ENCODE measurements at regions not wholly inside any gene's neighbourhood (a gene's known extent, or its start where the extent isn't known, plus 50 kb on each side); places are given as distances from the start of the nearest gene placed in this dataset.

- Histone ChIP-seq H3K9ac (ENCODE audit: low read depth in 1 of 2, low read length in 2 of 2) (no peak overlapping the region), H3K36me3 (ENCODE audit: control insufficient read depth in 1 of 2, insufficient read depth in 2 of 2, low read length in 2 of 2) (no peaks in the 10 kb centered on the region), H3K27me3 (ENCODE audit: control insufficient read depth in 1 of 2, insufficient read depth in 2 of 2, low read length in 2 of 2) (no peaks in the 10 kb centered on the region), H3K9me3 (ENCODE audit: control insufficient read depth in 1 of 2, low read length in 2 of 2) (no peaks in the 10 kb centered on the region), H3K4me1 (ENCODE audit: control insufficient read depth in 1 of 2, insufficient read depth in 2 of 2, low read length in 2 of 2) (no peaks in the 10 kb centered on the region), H3K4me3 (ENCODE audit: low read depth in 1 of 2, low read length in 2 of 2) (no peak overlapping the region), H3K27ac (ENCODE audit: low read depth, low read length) (no peak overlapping the region)
These were observed 147.2 kb upstream of the IRX2 start for GRCh38 chr5:2898661-2899060.

- Histone ChIP-seq H3K4me3 (ENCODE audit: low read depth in 1 of 2, low read length in 2 of 2) (no peak overlapping the region), H3K9me3 (ENCODE audit: control insufficient read depth in 1 of 2, low read length in 2 of 2) (no peaks in the 10 kb centered on the region), H3K27ac (ENCODE audit: low read depth, low read length) (no peak overlapping the region), H3K4me1 (ENCODE audit: control insufficient read depth in 1 of 2, insufficient read depth in 2 of 2, low read length in 2 of 2) (no peaks in the 10 kb centered on the region), H3K36me3 (ENCODE audit: control insufficient read depth in 1 of 2, insufficient read depth in 2 of 2, low read length in 2 of 2) (no peaks in the 10 kb centered on the region), H3K9ac (ENCODE audit: low read depth in 1 of 2, low read length in 2 of 2) (no peak overlapping the region), H3K27me3 (ENCODE audit: control insufficient read depth in 1 of 2, insufficient read depth in 2 of 2, low read length in 2 of 2) (no peaks in the 10 kb centered on the region)
These were observed 145.9 kb upstream of the IRX2 start for GRCh38 chr5:2897276-2897961.

- no peaks in the 10 kb centered on the region for H3K27me3 ChIP-seq (ENCODE audit: control insufficient read depth in 1 of 2, insufficient read depth in 2 of 2, low read length in 2 of 2)
- no peaks in the 10 kb centered on the region for H3K9me3 ChIP-seq (ENCODE audit: control insufficient read depth in 1 of 2, low read length in 2 of 2)
- no peak overlapping the region for H3K9ac ChIP-seq (ENCODE audit: low read depth in 1 of 2, low read length in 2 of 2)
- no peaks in the 10 kb centered on the region for H3K36me3 ChIP-seq (ENCODE audit: control insufficient read depth in 1 of 2, insufficient read depth in 2 of 2, low read length in 2 of 2)
- H3K4me3 ChIP-seq (ENCODE audit: low read depth in 1 of 2, low read length in 2 of 2): no peak overlapping the region
- H3K4me1 ChIP-seq (ENCODE audit: control insufficient read depth in 1 of 2, insufficient read depth in 2 of 2, low read length in 2 of 2): no peaks in the 10 kb centered on the region
- no peak overlapping the region for H3K27ac ChIP-seq (ENCODE audit: low read depth, low read length)
These were observed 145.1 kb upstream of the IRX2 start for GRCh38 chr5:2896371-2897275.

- H3K9me3 ChIP-seq (ENCODE audit: control insufficient read depth in 1 of 2, low read length in 2 of 2): peaks cover 0 to 2% of the 10 kb centered on the region in 2 donors
- no peaks in the 10 kb centered on the region for H3K36me3 ChIP-seq (ENCODE audit: control insufficient read depth in 1 of 2, insufficient read depth in 2 of 2, low read length in 2 of 2)
- no peaks in the 10 kb centered on the region for H3K27me3 ChIP-seq (ENCODE audit: control insufficient read depth in 1 of 2, insufficient read depth in 2 of 2, low read length in 2 of 2)
These were observed 144.4 kb upstream of the IRX2 start for GRCh38 chr5:2895876-2896275.

GRCh38 chr5:2895196-2895595 lies 143.7 kb upstream of the IRX2 start:
- no peaks in the 10 kb centered on the region for H3K36me3 ChIP-seq (ENCODE audit: control insufficient read depth in 1 of 2, insufficient read depth in 2 of 2, low read length in 2 of 2)
- H3K9me3 ChIP-seq (ENCODE audit: control insufficient read depth in 1 of 2, low read length in 2 of 2): peaks cover 0 to 3% of the 10 kb centered on the region in 2 donors
- no peak overlapping the region for H3K9ac ChIP-seq (ENCODE audit: low read depth in 1 of 2, low read length in 2 of 2)
- no peaks in the 10 kb centered on the region for H3K27me3 ChIP-seq (ENCODE audit: control insufficient read depth in 1 of 2, insufficient read depth in 2 of 2, low read length in 2 of 2)
- no peak overlapping the region for H3K4me3 ChIP-seq (ENCODE audit: low read depth in 1 of 2, low read length in 2 of 2)
- H3K27ac ChIP-seq (ENCODE audit: low read depth, low read length): no peak overlapping the region
- no peaks in the 10 kb centered on the region for H3K4me1 ChIP-seq (ENCODE audit: control insufficient read depth in 1 of 2, insufficient read depth in 2 of 2, low read length in 2 of 2)

More at GRCh38 chr5:2895876-2896275, 144.4 kb upstream of the IRX2 start:
- Histone ChIP-seq H3K4me3 (ENCODE audit: low read depth in 1 of 2, low read length in 2 of 2) (no peak overlapping the region), H3K4me1 (ENCODE audit: control insufficient read depth in 1 of 2, insufficient read depth in 2 of 2, low read length in 2 of 2) (no peaks in the 10 kb centered on the region), H3K9ac (ENCODE audit: low read depth in 1 of 2, low read length in 2 of 2) (no peak overlapping the region), H3K27ac (ENCODE audit: low read depth, low read length) (no peak overlapping the region)

- Histone ChIP-seq H3K9ac (ENCODE audit: low read depth in 1 of 2, low read length in 2 of 2) (no peak overlapping the region), H3K9me3 (ENCODE audit: control insufficient read depth in 1 of 2, low read length in 2 of 2) (peaks cover 0 to 3% of the 10 kb centered on the region in 2 donors), H3K27ac (ENCODE audit: low read depth, low read length) (no peak overlapping the region), H3K27me3 (ENCODE audit: control insufficient read depth in 1 of 2, insufficient read depth in 2 of 2, low read length in 2 of 2) (no peaks in the 10 kb centered on the region), H3K4me1 (ENCODE audit: control insufficient read depth in 1 of 2, insufficient read depth in 2 of 2, low read length in 2 of 2) (no peaks in the 10 kb centered on the region), H3K36me3 (ENCODE audit: control insufficient read depth in 1 of 2, insufficient read depth in 2 of 2, low read length in 2 of 2) (no peaks in the 10 kb centered on the region), H3K4me3 (ENCODE audit: low read depth in 1 of 2, low read length in 2 of 2) (no peak overlapping the region)
These were observed 143.3 kb upstream of the IRX2 start for GRCh38 chr5:2894736-2895135.

GRCh38 chr5:2894316-2894715 lies 142.8 kb upstream of the IRX2 start:
- Histone ChIP-seq H3K27ac (ENCODE audit: low read depth, low read length) (no peak overlapping the region), H3K9ac (ENCODE audit: low read depth in 1 of 2, low read length in 2 of 2) (no peak overlapping the region), H3K36me3 (ENCODE audit: control insufficient read depth in 1 of 2, insufficient read depth in 2 of 2, low read length in 2 of 2) (no peaks in the 10 kb centered on the region), H3K27me3 (ENCODE audit: control insufficient read depth in 1 of 2, insufficient read depth in 2 of 2, low read length in 2 of 2) (no peaks in the 10 kb centered on the region), H3K9me3 (ENCODE audit: control insufficient read depth in 1 of 2, low read length in 2 of 2) (peaks cover under 1 to 3% of the 10 kb centered on the region in 2 donors), H3K4me1 (ENCODE audit: control insufficient read depth in 1 of 2, insufficient read depth in 2 of 2, low read length in 2 of 2) (no peaks in the 10 kb centered on the region), H3K4me3 (ENCODE audit: low read depth in 1 of 2, low read length in 2 of 2) (no peak overlapping the region)

- Histone ChIP-seq H3K27me3 (ENCODE audit: control insufficient read depth in 1 of 2, insufficient read depth in 2 of 2, low read length in 2 of 2) (no peaks in the 10 kb centered on the region), H3K27ac (ENCODE audit: low read depth, low read length) (no peak overlapping the region), H3K4me1 (ENCODE audit: control insufficient read depth in 1 of 2, insufficient read depth in 2 of 2, low read length in 2 of 2) (no peaks in the 10 kb centered on the region), H3K9me3 (ENCODE audit: control insufficient read depth in 1 of 2, low read length in 2 of 2) (peaks cover 3 to 10% of the 10 kb centered on the region in 2 donors), H3K36me3 (ENCODE audit: control insufficient read depth in 1 of 2, insufficient read depth in 2 of 2, low read length in 2 of 2) (no peaks in the 10 kb centered on the region), H3K9ac (ENCODE audit: low read depth in 1 of 2, low read length in 2 of 2) (no peak overlapping the region), H3K4me3 (ENCODE audit: low read depth in 1 of 2, low read length in 2 of 2) (no peak overlapping the region)
These were observed 141.1 kb upstream of the IRX2 start for GRCh38 chr5:2892466-2893000.

GRCh38 chr5:2891781-2892180 lies 140.3 kb upstream of the IRX2 start:
- H3K4me3 ChIP-seq (ENCODE audit: low read depth in 1 of 2, low read length in 2 of 2): no peak overlapping the region
- no peak overlapping the region for H3K27ac ChIP-seq (ENCODE audit: low read depth, low read length)
- H3K9me3 ChIP-seq (ENCODE audit: control insufficient read depth in 1 of 2, low read length in 2 of 2): peaks cover 3 to 10% of the 10 kb centered on the region in 2 donors
- H3K27me3 ChIP-seq (ENCODE audit: control insufficient read depth in 1 of 2, insufficient read depth in 2 of 2, low read length in 2 of 2): no peaks in the 10 kb centered on the region
- H3K9ac ChIP-seq (ENCODE audit: low read depth in 1 of 2, low read length in 2 of 2): no peak overlapping the region
- no peaks in the 10 kb centered on the region for H3K36me3 ChIP-seq (ENCODE audit: control insufficient read depth in 1 of 2, insufficient read depth in 2 of 2, low read length in 2 of 2)
- no peaks in the 10 kb centered on the region for H3K4me1 ChIP-seq (ENCODE audit: control insufficient read depth in 1 of 2, insufficient read depth in 2 of 2, low read length in 2 of 2)

- Histone ChIP-seq H3K27me3 (ENCODE audit: control insufficient read depth in 1 of 2, insufficient read depth in 2 of 2, low read length in 2 of 2) (no peaks in the 10 kb centered on the region), H3K36me3 (ENCODE audit: control insufficient read depth in 1 of 2, insufficient read depth in 2 of 2, low read length in 2 of 2) (no peaks in the 10 kb centered on the region), H3K27ac (ENCODE audit: low read depth, low read length) (no peak overlapping the region), H3K4me1 (ENCODE audit: control insufficient read depth in 1 of 2, insufficient read depth in 2 of 2, low read length in 2 of 2) (no peaks in the 10 kb centered on the region), H3K9me3 (ENCODE audit: control insufficient read depth in 1 of 2, low read length in 2 of 2) (peaks cover 3 to 10% of the 10 kb centered on the region in 2 donors), H3K9ac (ENCODE audit: low read depth in 1 of 2, low read length in 2 of 2) (no peak overlapping the region), H3K4me3 (ENCODE audit: low read depth in 1 of 2, low read length in 2 of 2) (no peak overlapping the region)
These were observed 138.5 kb upstream of the IRX2 start for GRCh38 chr5:2890011-2890410.
